ENCODE measurements at regions not wholly inside any gene's neighbourhood (a gene's known extent, or its start where the extent isn't known, plus 50 kb on each side); places are given as distances from the start of the nearest gene placed in this dataset.
"Not testable (repeated sequence)": the region's sequence is repeated elsewhere in the genome, so short reads cannot be mapped to it uniquely, and the experiment has no call there.

DNA sequence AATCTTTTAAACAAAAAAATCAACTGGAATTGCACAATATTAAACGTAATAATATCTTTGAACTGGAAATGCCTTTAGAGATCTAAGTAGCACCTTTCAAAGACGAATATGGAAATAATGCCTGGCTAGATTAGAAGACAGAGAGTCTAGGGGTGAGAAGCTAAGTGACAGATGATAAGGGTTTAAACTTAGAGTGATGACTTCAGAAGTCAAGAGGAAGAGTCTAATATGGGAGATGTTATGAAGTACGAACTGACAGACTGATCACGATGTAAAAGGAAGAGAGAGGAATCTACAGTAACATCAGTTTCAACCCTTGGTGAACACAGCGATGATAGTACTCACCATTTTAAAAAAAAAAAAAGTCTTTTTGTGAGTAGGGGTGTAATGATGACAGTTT lies 57.9 kb downstream of the HINT1 start:
- H2AFZ ChIP-seq = no peak overlapping the region
- TF ChIP-seq EZH2 (IDR thresholded peaks at IDR 0.05; ENCODE audit: borderline replicate concordance) (no peak), EZH2phosphoT487 (IDR thresholded peaks at IDR 0.05; ENCODE audit: low read depth, severe bottlenecking, unreplicated experiment) (no peak)
- TF ChIP-seq, protein P1, sequence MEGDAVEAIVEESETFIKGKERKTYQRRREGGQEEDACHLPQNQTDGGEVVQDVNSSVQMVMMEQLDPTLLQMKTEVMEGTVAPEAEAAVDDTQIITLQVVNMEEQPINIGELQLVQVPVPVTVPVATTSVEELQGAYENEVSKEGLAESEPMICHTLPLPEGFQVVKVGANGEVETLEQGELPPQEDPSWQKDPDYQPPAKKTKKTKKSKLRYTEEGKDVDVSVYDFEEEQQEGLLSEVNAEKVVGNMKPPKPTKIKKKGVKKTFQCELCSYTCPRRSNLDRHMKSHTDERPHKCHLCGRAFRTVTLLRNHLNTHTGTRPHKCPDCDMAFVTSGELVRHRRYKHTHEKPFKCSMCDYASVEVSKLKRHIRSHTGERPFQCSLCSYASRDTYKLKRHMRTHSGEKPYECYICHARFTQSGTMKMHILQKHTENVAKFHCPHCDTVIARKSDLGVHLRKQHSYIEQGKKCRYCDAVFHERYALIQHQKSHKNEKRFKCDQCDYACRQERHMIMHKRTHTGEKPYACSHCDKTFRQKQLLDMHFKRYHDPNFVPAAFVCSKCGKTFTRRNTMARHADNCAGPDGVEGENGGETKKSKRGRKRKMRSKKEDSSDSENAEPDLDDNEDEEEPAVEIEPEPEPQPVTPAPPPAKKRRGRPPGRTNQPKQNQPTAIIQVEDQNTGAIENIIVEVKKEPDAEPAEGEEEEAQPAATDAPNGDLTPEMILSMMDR (IDR thresholded peaks at IDR 0.05; ENCODE audit: poor library complexity) = no peak
- 92% methylated on average over 5 of the region's 5 CpGs for WGBS (ENCODE audit: low lambda C conversion rate, missing lambda C conversion rate)
- H3K79me2 ChIP-seq = no peaks in the 10 kb centered on the region
- H3K4me1 ChIP-seq (ENCODE audit: insufficient read depth) = no peaks in the 10 kb centered on the region
- no peak for DNase-seq (ENCODE audit: low spot score)
- no peaks in the 10 kb centered on the region for H3K9me2 ChIP-seq (replicated peaks; ENCODE audit: insufficient read depth)
- H3K36me3 ChIP-seq (replicated peaks; ENCODE audit: insufficient read depth, low read depth) = no peaks in the 10 kb centered on the region
- H3K4me2 ChIP-seq = no peak overlapping the region
- H3K9me3 ChIP-seq (ENCODE audit: low read depth) = no peaks in the 10 kb centered on the region
- no peak overlapping the region for H3K27ac ChIP-seq
- H4K20me1 ChIP-seq (ENCODE audit: insufficient read depth, poor library complexity, severe bottlenecking) = no peaks in the 10 kb centered on the region
- no peak overlapping the region for H3K4me3 ChIP-seq
- no peaks in the 10 kb centered on the region for H3K27me3 ChIP-seq

DNA sequence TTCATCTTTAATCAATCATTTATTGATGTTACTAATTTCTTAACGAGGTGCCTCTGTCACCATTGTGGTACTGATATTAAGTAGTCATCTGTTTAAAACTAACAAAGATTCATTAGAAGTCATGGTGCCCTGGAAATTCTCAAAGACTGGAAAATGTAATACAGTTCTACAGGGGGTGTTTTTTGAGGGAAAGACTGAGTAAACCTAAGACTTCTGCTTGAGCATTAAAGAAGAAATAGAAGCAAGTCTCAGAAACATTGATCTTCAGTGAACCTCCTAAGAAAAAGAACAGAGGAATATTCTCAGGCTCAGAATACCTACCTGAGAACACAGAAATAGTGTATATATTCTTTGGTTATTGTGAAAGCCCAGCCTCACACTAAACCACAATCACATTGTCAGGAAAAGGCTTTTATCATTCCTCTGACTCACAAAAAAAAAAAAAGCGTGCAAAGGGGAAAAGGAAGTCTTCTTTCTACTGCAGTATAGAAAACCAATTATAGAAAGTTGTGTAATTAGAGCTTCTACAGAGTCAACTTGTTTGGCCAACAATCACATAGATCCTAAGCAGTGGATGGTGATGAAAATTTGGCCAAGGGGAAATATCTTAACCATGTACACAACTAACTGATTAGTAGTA lies 60.8 kb downstream of the HINT1 start:
- Histone ChIP-seq H3K27me3 (no peaks in the 10 kb centered on the region), H3K4me3 (no peak overlapping the region), H3K4me1 (ENCODE audit: insufficient read depth) (no peaks in the 10 kb centered on the region), H3K79me2 (no peaks in the 10 kb centered on the region), H3K9me2 (replicated peaks; ENCODE audit: insufficient read depth) (no peaks in the 10 kb centered on the region), H4K20me1 (ENCODE audit: insufficient read depth, poor library complexity, severe bottlenecking) (no peaks in the 10 kb centered on the region), H3K36me3 (replicated peaks; ENCODE audit: insufficient read depth, low read depth) (no peaks in the 10 kb centered on the region), H3K9me3 (ENCODE audit: low read depth) (no peaks in the 10 kb centered on the region), H3K27ac (no peak overlapping the region), H3K4me2 (no peak overlapping the region), H2AFZ (no peak overlapping the region)
- no peak for DNase-seq (ENCODE audit: low spot score)
- TF ChIP-seq EZH2phosphoT487 (IDR thresholded peaks at IDR 0.05; ENCODE audit: low read depth, severe bottlenecking, unreplicated experiment) (no peak), EZH2 (IDR thresholded peaks at IDR 0.05; ENCODE audit: borderline replicate concordance) (no peak)
- TF ChIP-seq, protein P1 (IDR thresholded peaks at IDR 0.05; ENCODE audit: poor library complexity) = no peak
- 87% methylated on average over 2 of the region's 2 CpGs for WGBS (ENCODE audit: low lambda C conversion rate, missing lambda C conversion rate)

DNA sequence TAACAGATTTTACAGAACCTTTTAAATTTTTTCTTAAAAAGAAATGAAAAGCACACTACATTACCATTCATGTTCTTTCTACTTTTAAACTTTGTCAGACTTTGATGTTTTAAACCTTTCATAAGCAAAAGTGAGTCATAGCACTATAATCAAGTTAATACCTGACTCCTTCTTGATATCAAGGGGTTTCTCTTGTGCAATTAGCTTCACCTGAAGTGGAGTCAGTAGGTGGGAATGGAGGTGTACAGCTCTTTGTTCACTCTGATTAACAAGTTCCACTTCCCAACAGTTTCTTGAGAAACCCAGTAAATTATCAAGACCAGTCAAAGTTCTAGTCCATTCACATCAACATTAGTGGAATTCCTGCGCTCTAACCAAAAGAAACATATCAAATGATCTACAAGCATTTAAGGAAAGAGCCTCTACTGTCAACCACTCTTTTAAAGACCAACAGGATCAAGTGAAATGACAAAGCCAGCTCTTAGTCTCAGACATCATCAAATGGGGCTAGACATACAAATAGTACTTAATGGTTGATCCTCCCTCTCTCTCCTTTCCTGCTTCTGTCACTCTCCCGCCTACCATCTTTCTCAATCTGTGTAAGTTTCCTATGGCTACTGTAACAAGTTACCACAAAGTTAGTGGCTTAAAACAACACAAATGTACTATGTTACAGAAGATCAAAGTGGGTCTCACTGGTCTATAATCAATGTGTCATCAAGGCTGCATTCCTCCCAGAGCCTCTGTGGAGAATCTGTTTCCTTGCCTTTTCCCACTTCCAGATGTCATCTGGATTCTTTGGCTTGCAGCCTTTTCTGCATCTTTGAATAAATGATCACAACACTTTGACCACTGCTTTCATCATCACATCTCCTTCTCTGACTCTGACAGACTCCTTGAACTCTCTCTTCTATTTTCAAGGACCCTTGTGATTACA lies 68.0 kb downstream of the HINT1 start:
- Histone ChIP-seq H3K79me2 (no peaks in the 10 kb centered on the region), H3K27ac (no peak overlapping the region), H3K27me3 (no peaks in the 10 kb centered on the region), H3K4me1 (ENCODE audit: insufficient read depth) (no peaks in the 10 kb centered on the region), H3K4me3 (no peak overlapping the region), H3K36me3 (replicated peaks; ENCODE audit: insufficient read depth, low read depth) (no peaks in the 10 kb centered on the region), H3K9me3 (ENCODE audit: low read depth) (no peaks in the 10 kb centered on the region), H4K20me1 (ENCODE audit: insufficient read depth, poor library complexity, severe bottlenecking) (no peaks in the 10 kb centered on the region), H3K4me2 (no peak overlapping the region), H2AFZ (no peak overlapping the region), H3K9me2 (replicated peaks; ENCODE audit: insufficient read depth) (no peaks in the 10 kb centered on the region)
- TF ChIP-seq EZH2phosphoT487 (IDR thresholded peaks at IDR 0.05; ENCODE audit: low read depth, severe bottlenecking, unreplicated experiment) (no peak), EZH2 (IDR thresholded peaks at IDR 0.05; ENCODE audit: borderline replicate concordance) (no peak)
- TF ChIP-seq, protein P1 (IDR thresholded peaks at IDR 0.05; ENCODE audit: poor library complexity) = no peak
- WGBS (ENCODE audit: low lambda C conversion rate, missing lambda C conversion rate) = 83% methylated on average over 2 of the region's 2 CpGs
- DNase-seq (ENCODE audit: low spot score) = no peak

DNA sequence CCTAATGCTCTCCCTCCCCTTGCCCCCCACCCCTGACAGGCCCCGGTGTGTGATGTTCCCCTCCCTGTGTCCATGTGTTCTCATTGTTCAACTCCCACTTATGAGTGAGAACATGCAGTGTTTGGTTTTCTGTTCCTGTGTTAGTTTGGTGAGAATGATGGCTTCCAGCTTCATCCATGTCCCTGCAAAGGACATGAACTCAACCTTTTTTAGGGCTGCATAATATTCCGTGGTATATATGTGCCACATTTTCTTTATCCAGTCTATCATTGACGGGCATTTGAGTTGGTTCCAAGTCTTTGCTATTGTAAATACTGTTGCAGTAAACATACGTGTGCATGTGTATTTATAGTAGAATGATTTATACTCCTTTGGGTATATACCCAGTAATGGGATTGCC lies 69.5 kb downstream of the HINT1 start:
- not testable (repeated sequence) for H3K9me2 ChIP-seq (replicated peaks; ENCODE audit: insufficient read depth); DNase-seq (ENCODE audit: low spot score); H2AFZ ChIP-seq; H3K4me3 ChIP-seq; H3K4me1 ChIP-seq (ENCODE audit: insufficient read depth); H3K27me3 ChIP-seq; H3K4me2 ChIP-seq; H3K79me2 ChIP-seq; H3K9me3 ChIP-seq (ENCODE audit: low read depth); H3K27ac ChIP-seq; H4K20me1 ChIP-seq (ENCODE audit: insufficient read depth, poor library complexity, severe bottlenecking); H3K36me3 ChIP-seq (replicated peaks; ENCODE audit: insufficient read depth, low read depth)
- WGBS (ENCODE audit: low lambda C conversion rate, missing lambda C conversion rate) = 98% methylated on average over 4 of the region's 4 CpGs

Data from hepatocyte (in vitro differentiated cells).